GM13977 (cell line): ENCODE measurements at regions not wholly inside any gene's neighbourhood (a gene's known extent, or its start where the extent isn't known, plus 50 kb on each side); places are given as distances from the start of the nearest gene placed in this dataset.

ENCODE experiments used
- DNase-seq: peaks from one replicate; pipeline ENCODE4 v3.0.0; 2012; ENCODE audit warnings: low spot score
- CTCF ChIP-seq: IDR thresholded peaks from 2 replicates; pipeline ENCODE4 v1.5.1; 2012; ENCODE audit warnings: mild to moderate bottlenecking, control low read depth; ENCODE audit not compliant: insufficient read depth; ENCODE audit errors: extremely low read depth, missing control alignments
- in situ Hi-C: fragments of 300-500 bp; cut with MboI; formaldehyde crosslinking; loops from one replicate; pipeline ENCODE4 v1.12.0; 2022; ENCODE audit warnings: low sequenced_read_pairs, low pct_unique_long_range_greater_than_20kb, mixed read lengths, inconsistent platforms; ENCODE audit not compliant: unreplicated experiment

GRCh38 chr20:23150304-23151007 is 64.3 kb upstream of the CD93 start:
- DNase-seq, result no peak
- in situ Hi-C loops, result no loop called here
- no peak for TF ChIP-seq CTCF

DNA sequence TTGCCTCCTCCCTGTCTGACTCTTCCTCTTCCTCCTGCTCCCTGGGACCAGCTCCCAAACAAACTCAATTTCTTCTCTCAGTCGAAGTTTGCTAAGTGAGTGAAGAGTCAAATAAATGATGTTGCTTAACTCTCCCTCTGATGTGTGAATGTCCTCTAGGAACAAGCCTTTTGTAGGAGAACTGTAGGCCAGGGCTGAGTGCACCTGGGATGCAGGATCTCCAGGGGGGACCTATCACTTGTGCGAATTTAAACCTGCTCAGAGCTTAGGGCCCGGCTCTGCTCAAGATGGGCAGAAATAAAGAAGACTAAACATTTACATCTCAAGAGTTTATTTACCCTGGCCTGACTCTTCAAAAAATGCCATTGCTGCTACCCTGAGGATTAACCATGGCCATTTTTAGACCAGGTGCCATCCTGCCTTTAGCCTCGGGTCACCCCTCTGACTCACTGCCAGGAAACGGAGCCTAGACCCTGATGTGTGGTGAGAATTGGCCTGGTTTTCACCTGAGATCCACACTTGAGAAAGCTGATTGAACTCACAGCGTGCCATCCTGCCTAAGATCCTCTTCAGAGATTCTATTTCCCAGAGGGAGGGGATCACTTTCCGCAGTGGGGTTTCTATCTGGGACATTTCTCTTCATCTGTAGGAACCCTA is 63.6 kb upstream of the CD93 start:
- in situ Hi-C loops, result no loop called here
- no peak for TF ChIP-seq CTCF

GRCh38 chr20:23148731-23149570 is 62.8 kb upstream of the CD93 start:
- no peak for DNase-seq
- in situ Hi-C loops, result no loop called here
- TF ChIP-seq CTCF, result no peak

More for the DNA sequence above, 63.6 kb upstream of the CD93 start:
- no peak for DNase-seq

DNA sequence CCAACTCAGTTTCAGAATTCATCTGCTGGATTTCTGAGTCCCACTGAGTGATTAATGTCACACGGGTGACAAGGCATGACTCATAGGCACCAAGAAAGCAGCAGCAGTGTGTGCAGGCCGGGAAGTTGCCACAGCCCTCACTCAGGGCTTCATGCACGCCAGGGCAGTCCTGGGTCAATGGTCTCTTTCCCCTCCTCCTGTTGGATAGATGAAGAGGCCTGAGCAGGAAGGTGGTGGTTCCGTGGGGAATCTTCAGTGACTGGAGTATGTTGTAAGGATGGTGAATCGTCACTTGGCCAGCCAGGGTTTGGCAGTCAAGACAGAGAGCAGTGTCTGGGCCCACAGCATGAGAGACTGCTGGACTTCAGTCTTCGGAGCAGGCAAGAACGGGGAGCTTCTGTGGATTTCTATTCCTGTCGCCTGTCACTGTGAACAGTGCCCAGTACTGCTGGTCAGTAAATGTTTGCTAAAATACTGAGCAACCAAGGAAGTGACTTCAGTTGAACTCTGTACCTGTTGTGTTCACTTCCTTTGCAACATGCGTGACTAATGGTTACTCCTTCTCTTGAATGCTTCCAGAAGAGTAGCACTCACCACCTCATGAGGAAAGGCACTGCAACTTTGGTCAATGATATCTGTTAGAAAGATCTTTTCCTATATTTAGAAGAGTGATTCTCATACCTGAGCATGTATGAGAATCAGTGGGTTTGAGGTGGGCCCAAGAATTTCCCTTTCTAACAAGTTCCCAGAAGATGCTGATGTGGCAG is 62.0 kb upstream of the CD93 start:
- peak; percentile 3 for TF ChIP-seq CTCF
- in situ Hi-C loops, result no loop called here
- DNase-seq, result peak; percentile 42

DNA sequence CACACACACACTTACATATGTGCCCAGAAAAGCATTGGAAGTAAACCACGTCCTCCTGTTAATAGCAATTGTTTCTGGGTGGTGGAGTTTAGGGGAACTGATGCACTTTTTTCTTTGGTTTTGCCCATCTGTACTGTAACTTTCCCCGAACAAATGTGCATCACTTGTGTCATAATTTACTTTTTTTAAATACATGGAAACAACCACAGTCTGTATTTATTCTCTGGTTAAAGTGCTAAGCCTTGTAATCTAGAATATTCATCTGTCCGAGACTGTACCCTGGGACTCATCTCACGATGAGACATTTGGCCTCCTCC is 61.5 kb upstream of the CD93 start:
- no peak for TF ChIP-seq CTCF
- DNase-seq, result no peak
- in situ Hi-C loops, result no loop called here
